ENCODE measurements at regions not wholly inside any gene's neighbourhood (a gene's known extent, or its start where the extent isn't known, plus 50 kb on each side); places are given as distances from the start of the nearest gene placed in this dataset.

DNA sequence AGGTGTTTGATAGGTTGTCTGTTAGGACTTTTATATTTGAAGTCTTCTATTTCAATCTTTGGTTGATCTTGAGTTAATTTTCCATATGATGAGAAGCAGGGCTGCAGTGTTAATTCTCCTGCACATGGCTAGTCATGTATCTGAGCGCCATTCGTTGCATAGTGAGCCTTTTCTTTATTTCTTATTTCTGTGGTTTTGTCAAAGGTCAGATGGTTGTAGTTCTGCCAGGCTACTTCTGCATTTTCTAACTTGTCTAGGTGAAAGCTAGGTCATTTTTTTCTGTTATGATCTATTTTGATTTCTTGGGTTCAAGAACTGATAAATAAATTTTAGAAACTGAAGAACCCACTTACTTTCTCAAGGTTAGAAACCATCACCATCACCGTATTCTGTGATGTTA is 56.7 kb downstream of the CCDC74A start:
- no peak for TF ChIP-seq GATA2 (IDR thresholded peaks at IDR 0.05; ENCODE audit: low read depth, low read length)
- TF ChIP-seq GATA3 (IDR thresholded peaks at IDR 0.05; ENCODE audit: low read depth, low read length) = no peak

DNA sequence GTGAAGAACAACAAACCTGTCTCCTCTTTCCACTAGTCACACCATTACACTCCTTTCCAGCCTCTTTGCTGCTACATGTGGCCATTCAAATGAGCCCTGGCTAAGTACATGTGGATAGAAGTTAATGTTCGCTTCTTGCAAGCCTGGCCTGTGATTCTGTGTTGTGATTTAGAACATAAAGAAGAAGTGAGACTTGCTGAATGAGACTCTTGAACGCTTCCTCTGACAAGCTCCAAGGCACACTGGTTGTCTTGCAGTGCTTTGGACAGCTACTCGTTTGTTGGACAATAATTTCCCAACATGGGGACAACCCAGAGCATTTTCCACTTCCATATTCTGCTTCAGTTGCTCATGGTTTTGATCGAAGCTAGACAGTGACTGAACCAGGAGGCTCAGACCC is 57.3 kb downstream of the CCDC74A start:
- TF ChIP-seq GATA3 (IDR thresholded peaks at IDR 0.05; ENCODE audit: low read depth, low read length) (no peak), GATA2 (IDR thresholded peaks at IDR 0.05; ENCODE audit: low read depth, low read length) (no peak)

GRCh38 chr2:131588152-131588873 is 60.6 kb downstream of the CCDC74A start:
- TF ChIP-seq GATA3 (IDR thresholded peaks at IDR 0.05; ENCODE audit: low read depth, low read length) (no peak), GATA2 (IDR thresholded peaks at IDR 0.05; ENCODE audit: low read depth, low read length) (no peak)

- no peak for TF ChIP-seq GATA3 (IDR thresholded peaks at IDR 0.05; ENCODE audit: low read depth, low read length)
- no peak for TF ChIP-seq GATA2 (IDR thresholded peaks at IDR 0.05; ENCODE audit: low read depth, low read length)
Measured at GRCh38 chr2:131590366-131590765, 62.7 kb downstream of the CCDC74A start.

GRCh38 chr2:131590896-131591295 is 63.2 kb downstream of the CCDC74A start:
- TF ChIP-seq GATA2 (IDR thresholded peaks at IDR 0.05; ENCODE audit: low read depth, low read length) (no peak), GATA3 (IDR thresholded peaks at IDR 0.05; ENCODE audit: low read depth, low read length) (no peak)

DNA sequence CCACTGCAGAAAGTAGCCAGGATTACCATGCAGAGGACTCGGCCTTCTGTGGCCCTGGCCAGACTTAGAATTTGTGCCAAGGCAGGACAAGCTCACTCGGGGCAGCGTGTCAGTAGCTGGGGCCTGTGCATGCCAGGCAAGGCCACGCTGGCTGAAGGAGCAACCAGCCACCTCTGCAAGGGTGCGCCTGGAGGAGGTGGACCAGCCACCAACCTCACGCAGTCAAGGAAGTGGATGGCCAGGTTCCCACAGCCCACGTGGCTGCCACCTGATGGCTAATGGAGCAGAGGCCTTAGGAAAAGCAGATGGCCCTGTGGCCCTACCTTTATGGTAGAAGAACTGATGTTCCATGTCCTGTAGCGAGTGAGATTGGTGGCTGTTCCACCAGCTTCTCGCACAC is 107.9 kb downstream of the CCDC74A start:
- no peak for TF ChIP-seq GATA2 (IDR thresholded peaks at IDR 0.05; ENCODE audit: low read depth, low read length)
- no peak for TF ChIP-seq GATA3 (IDR thresholded peaks at IDR 0.05; ENCODE audit: low read depth, low read length)

GRCh38 chr2:131641414-131642206 is 113.9 kb downstream of the CCDC74A start:
- TF ChIP-seq GATA3 (IDR thresholded peaks at IDR 0.05; ENCODE audit: low read depth, low read length) (no peak), GATA2 (IDR thresholded peaks at IDR 0.05; ENCODE audit: low read depth, low read length) (no peak)

- TF ChIP-seq GATA3 (IDR thresholded peaks at IDR 0.05; ENCODE audit: low read depth, low read length) = no peak
- TF ChIP-seq GATA2 (IDR thresholded peaks at IDR 0.05; ENCODE audit: low read depth, low read length) = no peak
Measured at GRCh38 chr2:131645177-131645765, 117.6 kb downstream of the CCDC74A start.

DNA sequence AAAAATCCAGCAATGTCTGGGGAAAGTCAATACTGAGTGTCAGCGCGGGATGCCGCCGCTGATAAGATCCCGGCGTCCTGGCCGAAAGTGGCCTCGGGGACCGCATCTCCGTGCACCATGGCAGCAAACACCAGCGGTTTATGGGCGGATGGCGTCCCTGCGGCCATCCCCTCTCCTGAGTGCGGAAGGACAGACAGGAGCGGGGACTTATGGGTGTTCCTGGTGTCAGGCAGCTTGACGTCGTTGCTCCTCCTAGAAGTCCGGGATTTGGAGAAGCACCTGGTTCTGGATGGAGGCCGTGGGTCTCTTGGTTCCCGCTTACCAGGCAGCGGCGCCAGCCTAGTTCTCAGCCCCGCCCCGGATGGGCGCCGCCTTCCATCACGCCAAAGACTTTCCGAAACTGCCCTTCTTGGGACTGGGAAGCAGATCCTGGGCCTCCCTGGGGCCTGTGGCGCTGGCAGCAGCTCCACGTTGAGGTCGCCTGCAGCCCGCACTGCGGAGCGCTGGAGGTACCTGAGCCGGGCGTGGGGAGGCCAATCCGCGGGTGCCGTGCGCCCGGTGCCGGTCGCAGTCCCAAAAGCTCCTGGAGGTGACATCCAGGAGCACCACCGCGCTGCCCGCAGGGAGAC is 119.1 kb downstream of the CCDC74A start:
- no peak for TF ChIP-seq GATA3 (IDR thresholded peaks at IDR 0.05; ENCODE audit: low read depth, low read length)
- TF ChIP-seq GATA2 (IDR thresholded peaks at IDR 0.05; ENCODE audit: low read depth, low read length) = no peak

- TF ChIP-seq GATA2 (IDR thresholded peaks at IDR 0.05; ENCODE audit: low read depth, low read length) (no peak), GATA3 (IDR thresholded peaks at IDR 0.05; ENCODE audit: low read depth, low read length) (no peak)
Measured at GRCh38 chr2:131656816-131657633, 129.3 kb downstream of the CCDC74A start.

- TF ChIP-seq GATA3 (IDR thresholded peaks at IDR 0.05; ENCODE audit: low read depth, low read length) (no peak), GATA2 (IDR thresholded peaks at IDR 0.05; ENCODE audit: low read depth, low read length) (no peak)
Measured at GRCh38 chr2:131657895-131658768, 130.4 kb downstream of the CCDC74A start.

GRCh38 chr2:131658769-131659131 is 131.1 kb downstream of the CCDC74A start:
- TF ChIP-seq GATA2 (IDR thresholded peaks at IDR 0.05; ENCODE audit: low read depth, low read length) (no peak), GATA3 (IDR thresholded peaks at IDR 0.05; ENCODE audit: low read depth, low read length) (no peak)

DNA sequence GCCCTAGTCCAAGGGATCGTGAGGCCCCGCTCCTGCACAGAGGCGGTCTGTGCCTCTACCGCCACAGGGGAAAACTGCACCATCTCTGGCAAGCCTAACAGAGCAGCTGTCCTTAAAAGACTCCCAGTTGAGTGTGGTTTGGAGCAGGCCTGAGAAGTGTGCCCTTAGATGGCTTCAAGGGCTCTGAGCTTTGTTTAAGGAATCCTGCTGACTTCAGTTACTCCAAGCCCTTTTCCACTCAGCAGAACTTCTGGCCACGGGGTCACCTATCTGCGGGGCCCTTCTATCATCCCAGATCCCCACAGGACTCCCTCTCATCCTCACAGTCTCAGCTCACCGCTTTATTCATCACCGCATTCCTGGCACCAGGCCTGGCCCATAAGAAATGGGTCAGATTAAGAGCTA is 131.5 kb downstream of the CCDC74A start:
- TF ChIP-seq GATA2 (IDR thresholded peaks at IDR 0.05; ENCODE audit: low read depth, low read length) = no peak
- no peak for TF ChIP-seq GATA3 (IDR thresholded peaks at IDR 0.05; ENCODE audit: low read depth, low read length)

All from SH-SY5Y (cell line).